ENCODE measurements at regions not wholly inside any gene's neighbourhood (a gene's known extent, or its start where the extent isn't known, plus 50 kb on each side); places are given as distances from the start of the nearest gene placed in this dataset.

- no peak for DNase-seq (ENCODE audit: low spot score)
- no peak overlapping the region for H3K4me3 ChIP-seq
- H3K27ac ChIP-seq, result no peak overlapping the region
- TF ChIP-seq, protein P1, sequence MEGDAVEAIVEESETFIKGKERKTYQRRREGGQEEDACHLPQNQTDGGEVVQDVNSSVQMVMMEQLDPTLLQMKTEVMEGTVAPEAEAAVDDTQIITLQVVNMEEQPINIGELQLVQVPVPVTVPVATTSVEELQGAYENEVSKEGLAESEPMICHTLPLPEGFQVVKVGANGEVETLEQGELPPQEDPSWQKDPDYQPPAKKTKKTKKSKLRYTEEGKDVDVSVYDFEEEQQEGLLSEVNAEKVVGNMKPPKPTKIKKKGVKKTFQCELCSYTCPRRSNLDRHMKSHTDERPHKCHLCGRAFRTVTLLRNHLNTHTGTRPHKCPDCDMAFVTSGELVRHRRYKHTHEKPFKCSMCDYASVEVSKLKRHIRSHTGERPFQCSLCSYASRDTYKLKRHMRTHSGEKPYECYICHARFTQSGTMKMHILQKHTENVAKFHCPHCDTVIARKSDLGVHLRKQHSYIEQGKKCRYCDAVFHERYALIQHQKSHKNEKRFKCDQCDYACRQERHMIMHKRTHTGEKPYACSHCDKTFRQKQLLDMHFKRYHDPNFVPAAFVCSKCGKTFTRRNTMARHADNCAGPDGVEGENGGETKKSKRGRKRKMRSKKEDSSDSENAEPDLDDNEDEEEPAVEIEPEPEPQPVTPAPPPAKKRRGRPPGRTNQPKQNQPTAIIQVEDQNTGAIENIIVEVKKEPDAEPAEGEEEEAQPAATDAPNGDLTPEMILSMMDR (IDR thresholded peaks at IDR 0.05), result no peak
Observed at GRCh38 chr12:91565846-91566245, 383.2 kb upstream of the DCN start.

- DNase-seq (ENCODE audit: low spot score), result no peak
- TF ChIP-seq, protein P1 (IDR thresholded peaks at IDR 0.05), result no peak
- Histone ChIP-seq H3K27ac (no peak overlapping the region), H3K4me3 (no peak overlapping the region)
Observed at GRCh38 chr12:91565246-91565645, 382.6 kb upstream of the DCN start.

DNA sequence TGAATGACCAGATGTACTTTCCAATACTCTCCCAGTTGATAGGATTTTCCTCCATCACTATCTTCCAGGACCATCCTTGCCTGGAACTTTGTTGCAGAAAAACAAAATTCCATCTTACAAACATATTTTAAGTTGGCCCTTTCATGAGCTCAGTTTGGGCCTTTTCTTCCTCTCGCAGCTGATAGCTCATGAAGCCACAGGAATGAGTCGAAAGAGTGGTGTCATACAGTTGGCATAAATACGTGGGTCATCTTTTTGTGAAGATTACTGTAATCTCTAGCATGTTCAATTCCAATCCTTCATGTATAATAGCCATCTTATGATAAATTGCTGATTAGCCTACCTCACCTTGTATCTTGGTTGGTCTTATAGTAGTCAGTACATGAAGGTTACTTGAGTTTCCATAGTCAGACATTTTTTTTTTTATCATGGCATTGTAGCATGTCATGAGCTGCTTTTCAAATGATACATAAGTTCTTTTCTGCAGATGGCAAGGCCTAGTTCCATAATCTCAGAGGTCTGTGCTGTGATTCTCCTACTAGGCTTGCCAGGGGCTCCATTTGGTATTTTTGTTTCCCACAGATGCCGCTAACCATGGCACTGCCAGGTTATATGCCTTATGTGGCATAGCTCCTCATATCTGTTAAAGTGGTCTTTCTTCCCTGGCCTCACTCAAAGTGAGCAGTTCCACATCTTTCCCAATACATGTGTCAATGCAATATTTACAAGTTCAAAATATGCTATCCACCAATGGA lies 380.6 kb upstream of the DCN start:
- Histone ChIP-seq H3K4me3 (no peak overlapping the region), H3K27ac (no peak overlapping the region)
- TF ChIP-seq, protein P1 (IDR thresholded peaks at IDR 0.05), result no peak
- no peak for DNase-seq (ENCODE audit: low spot score)

DNA sequence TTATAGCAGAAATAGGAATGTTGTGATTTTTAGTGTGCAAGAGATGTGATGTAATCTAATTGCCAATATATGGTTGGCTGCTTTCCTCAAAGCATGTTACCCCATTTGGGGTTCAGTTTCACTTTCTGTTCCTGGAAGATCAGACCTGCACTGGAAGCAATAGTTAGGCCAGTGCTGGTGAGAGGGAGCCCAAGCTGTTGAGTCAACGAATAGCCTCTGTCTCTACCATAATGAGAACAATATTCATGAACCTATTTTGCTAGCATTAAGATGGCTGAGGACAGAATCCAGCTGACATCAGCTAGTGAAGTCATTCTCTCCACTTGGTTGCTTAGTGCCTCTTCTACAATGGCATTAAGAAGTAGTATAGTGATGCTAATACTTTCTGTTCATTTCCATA lies 379.9 kb upstream of the DCN start:
- H3K27ac ChIP-seq, result no peak overlapping the region
- TF ChIP-seq, protein P1 (IDR thresholded peaks at IDR 0.05), result no peak
- no peak for DNase-seq (ENCODE audit: low spot score)
- no peak overlapping the region for H3K4me3 ChIP-seq

DNA sequence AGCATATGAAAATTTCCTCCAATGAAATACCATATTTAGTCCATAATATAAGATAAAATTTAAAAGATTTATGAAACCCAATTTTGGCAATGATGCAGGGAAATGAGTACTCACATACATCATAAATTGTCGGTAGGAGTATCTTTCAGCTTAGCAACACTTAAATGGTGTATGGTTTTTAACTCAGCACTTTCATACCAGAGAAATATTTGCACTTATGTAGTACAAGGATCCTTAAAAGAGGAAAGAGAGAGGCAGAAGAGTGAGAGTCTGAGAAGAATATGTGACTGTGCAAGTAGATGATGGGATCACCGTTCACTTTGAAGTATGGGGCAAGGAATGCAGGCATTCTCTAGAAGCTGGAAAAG lies 379.3 kb upstream of the DCN start:
- Histone ChIP-seq H3K4me3 (no peak overlapping the region), H3K27ac (no peak overlapping the region)
- TF ChIP-seq, protein P1 (IDR thresholded peaks at IDR 0.05), result no peak
- no peak for DNase-seq (ENCODE audit: low spot score)

DNA sequence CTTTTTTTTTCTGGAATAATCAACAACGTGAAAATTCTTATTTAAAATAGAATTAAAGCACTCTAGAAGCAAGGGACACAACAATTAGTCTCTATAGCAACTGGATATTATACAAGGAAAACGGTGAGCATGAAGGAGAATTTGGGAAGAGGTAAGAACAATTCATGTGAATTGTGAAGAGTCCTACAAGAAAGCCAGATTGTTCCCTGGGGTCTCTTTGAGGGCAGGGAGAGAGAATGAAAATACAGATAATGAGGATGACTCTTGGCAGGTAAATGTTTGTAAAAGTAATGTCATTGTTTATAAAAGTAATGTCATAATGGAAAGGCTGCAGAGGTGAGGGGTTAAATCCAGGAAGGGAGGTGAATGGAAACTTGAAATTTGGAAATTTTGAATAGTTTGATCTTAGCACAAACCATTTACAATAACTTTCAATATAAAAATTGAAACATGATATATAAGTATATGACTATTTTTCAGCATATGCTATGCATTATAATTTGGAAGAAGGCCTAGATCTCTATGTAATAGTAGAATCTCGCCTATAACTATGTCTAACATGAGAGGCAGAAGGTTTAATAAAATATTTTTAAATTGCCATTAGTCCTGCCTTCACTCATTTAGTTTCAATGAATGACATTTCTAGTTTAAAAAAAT lies 378.8 kb upstream of the DCN start:
- no peak for DNase-seq (ENCODE audit: low spot score)
- no peak overlapping the region for H3K27ac ChIP-seq
- no peak overlapping the region for H3K4me3 ChIP-seq
- TF ChIP-seq, protein P1 (IDR thresholded peaks at IDR 0.05), result no peak

DNA sequence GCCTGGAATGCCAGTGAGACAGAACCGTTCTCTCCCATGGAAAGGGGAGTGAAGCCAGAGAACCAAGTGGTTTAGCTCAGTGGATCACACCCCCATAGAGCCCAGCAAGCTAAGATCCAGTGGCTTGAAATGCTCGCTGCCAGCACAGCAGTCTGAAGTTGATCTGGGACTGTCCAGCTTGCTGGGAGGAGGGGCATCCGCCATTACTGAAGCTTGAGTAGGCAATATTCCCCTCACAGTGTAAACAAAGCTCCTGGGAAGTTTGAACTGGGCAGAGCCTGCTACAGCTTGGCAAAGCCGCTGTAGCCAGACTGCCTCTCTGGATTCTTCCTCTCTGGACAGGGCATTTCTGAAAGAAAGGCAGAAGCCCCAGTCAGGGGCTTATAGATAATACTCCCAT lies 374.3 kb upstream of the DCN start:
- DNase-seq (ENCODE audit: low spot score), result no peak
- TF ChIP-seq, protein P1 (IDR thresholded peaks at IDR 0.05), result no peak
- no peak overlapping the region for H3K27ac ChIP-seq
- H3K4me3 ChIP-seq, result no peak overlapping the region
